Activated T-cell treated with anti-CD3 and anti-CD28 coated beads, Interleukin-2, amount 50 U/mL, for 24 hours (primary cell): ENCODE measurements at regions not wholly inside any gene's neighbourhood (a gene's known extent, or its start where the extent isn't known, plus 50 kb on each side); places are given as distances from the start of the nearest gene placed in this dataset.

ENCODE experiments used
- DNase-seq: peaks from one replicate; pipeline ENCODE4 v3.0.0-alpha.2; 2020
- H3K27ac Mint-ChIP-seq: 2 replicates; pipeline ENCODE4 v1.8.0; 2020; ENCODE audit warnings: mild to moderate bottlenecking, mixed read lengths
- H3K27me3 Mint-ChIP-seq: 2 replicates; pipeline ENCODE4 v1.8.0; 2020; ENCODE audit warnings: mixed read lengths
- H3K36me3 Mint-ChIP-seq: 2 replicates; pipeline ENCODE4 v1.8.0; 2020; ENCODE audit warnings: low read depth, mixed read lengths
- H3K4me1 Mint-ChIP-seq: 2 replicates; pipeline ENCODE4 v1.8.0; 2020; ENCODE audit warnings: low read depth, mixed read lengths
- H3K4me3 Mint-ChIP-seq: 2 replicates; pipeline ENCODE4 v1.8.0; 2020; ENCODE audit warnings: mild to moderate bottlenecking, moderate library complexity, mixed read lengths
- H3K9me3 Mint-ChIP-seq: 2 replicates; pipeline ENCODE4 v1.8.0; 2020; ENCODE audit warnings: mixed read lengths

DNA sequence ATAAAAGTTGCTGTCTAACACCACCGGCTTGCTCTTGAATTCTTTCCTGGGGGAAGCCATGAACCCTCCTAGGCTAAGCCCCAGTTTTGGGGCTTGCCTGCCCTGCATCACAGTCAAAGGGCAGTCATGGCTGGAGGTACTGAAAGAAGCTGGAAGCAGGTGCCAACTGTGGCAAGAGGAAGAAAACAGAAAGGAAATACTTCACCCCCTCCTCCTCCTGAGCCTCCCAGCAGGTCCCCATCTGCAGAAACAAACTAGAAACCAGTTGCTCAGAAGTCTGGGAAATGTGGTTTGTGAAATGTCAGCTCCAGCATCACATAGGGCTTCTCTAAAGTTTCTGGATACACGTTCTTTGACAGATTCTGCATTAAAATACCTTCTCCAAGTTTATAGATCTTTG, 150.0 kb upstream of the PSMD7 start:
- Mint-ChIP-seq H3K36me3 (no peaks in the 10 kb centered on the region), H3K27ac (no peak overlapping the region), H3K4me3 (no peak overlapping the region), H3K4me1 (no peaks in the 10 kb centered on the region), H3K9me3 (peaks cover under 1% of the 10 kb centered on the region), H3K27me3 (peaks cover 1% of the 10 kb centered on the region)
- no peak for DNase-seq

DNA sequence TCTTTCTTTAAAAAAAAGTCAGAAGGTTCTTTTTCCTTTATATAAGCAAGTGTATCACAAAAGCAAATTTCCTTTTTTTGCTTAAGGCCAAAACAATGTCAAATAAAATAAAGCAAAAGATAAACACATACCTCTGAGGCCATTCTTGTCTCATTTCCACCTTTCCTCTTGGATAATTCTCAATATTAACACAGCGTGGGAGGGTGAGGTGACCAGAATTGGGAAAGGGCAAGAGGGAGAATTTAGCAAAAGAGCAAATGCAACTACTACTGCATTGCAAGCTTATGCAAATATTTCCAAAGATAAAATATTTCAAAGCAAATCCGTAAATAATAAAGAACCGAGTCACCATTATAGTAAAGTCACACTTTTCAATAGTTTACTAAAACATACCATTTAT, 153.4 kb upstream of the PSMD7 start:
- no peaks in the 10 kb centered on the region for H3K27me3 Mint-ChIP-seq
- H3K9me3 Mint-ChIP-seq = peaks cover 3% of the 10 kb centered on the region
- H3K4me3 Mint-ChIP-seq = no peak overlapping the region
- H3K4me1 Mint-ChIP-seq = no peaks in the 10 kb centered on the region
- no peak overlapping the region for H3K27ac Mint-ChIP-seq
- no peaks in the 10 kb centered on the region for H3K36me3 Mint-ChIP-seq
- DNase-seq = no peak

DNA sequence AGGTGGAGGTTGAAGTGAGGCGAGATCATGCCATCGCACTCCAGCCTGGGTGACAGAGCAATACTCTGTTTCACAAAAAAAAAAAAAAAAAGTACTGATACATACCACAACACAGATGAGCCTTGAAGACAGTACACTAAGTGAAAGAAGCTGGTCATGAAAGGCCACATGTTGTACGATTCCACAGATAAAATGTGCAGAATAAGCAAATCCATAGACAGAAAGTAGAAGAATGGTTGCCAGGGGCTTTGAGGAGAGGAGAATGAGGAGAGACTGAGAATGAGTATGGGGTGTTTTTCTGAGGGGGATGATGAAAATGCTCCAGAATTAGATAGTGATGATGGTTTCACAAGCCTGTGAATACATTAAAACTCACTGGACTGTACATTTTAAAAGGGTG, 155.6 kb upstream of the PSMD7 start:
- Mint-ChIP-seq H3K36me3 (no peaks in the 10 kb centered on the region), H3K9me3 (peaks cover 3% of the 10 kb centered on the region), H3K27ac (no peak overlapping the region), H3K4me1 (no peaks in the 10 kb centered on the region), H3K27me3 (no peaks in the 10 kb centered on the region), H3K4me3 (no peak overlapping the region)
- DNase-seq = no peak

DNA sequence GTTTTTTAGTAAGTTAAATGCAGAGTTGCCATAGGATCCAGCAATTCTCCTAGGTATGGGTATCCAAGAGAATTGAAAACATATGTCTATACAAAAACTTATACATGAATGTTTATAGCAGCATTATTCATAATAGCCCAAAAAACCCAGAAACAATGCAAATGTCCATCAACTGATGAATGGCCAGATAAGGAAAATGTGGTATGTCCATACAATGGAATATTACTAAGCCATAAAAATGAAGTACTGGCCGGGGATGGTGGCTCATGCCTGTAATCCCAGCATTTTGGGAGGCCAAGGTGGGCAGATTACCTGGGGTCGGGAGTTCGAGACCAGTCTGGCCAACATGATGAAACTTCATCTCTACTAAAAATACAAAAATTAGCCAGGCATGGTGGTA, 156.1 kb upstream of the PSMD7 start:
- Mint-ChIP-seq H3K4me3 (no peak overlapping the region), H3K9me3 (peaks cover 3% of the 10 kb centered on the region), H3K27ac (no peak overlapping the region), H3K36me3 (no peaks in the 10 kb centered on the region), H3K4me1 (no peaks in the 10 kb centered on the region), H3K27me3 (no peaks in the 10 kb centered on the region)
- DNase-seq = no peak

DNA sequence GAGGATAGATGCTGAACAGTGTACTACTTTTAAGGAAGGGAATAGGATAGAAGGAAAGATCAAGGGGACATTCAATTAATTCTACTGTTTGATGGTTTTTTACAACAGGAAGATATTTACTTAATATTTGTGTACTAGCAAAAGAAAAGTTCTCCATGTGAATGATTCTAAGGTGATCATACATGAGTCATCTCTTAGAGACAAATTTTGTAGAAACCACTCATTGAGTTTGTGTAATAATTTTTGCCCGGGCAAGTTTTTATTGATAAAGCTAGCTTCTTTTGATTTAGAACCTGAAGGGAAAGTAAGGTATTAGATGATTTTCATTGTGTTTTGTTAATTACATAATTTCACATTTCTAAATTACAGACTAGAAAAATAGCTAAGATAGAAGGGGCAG, 172.8 kb upstream of the PSMD7 start:
- Mint-ChIP-seq H3K9me3 (peaks cover 15% of the 10 kb centered on the region), H3K27me3 (no peaks in the 10 kb centered on the region), H3K36me3 (no peaks in the 10 kb centered on the region), H3K4me3 (no peak overlapping the region), H3K4me1 (no peaks in the 10 kb centered on the region), H3K27ac (no peak overlapping the region)
- no peak for DNase-seq

DNA sequence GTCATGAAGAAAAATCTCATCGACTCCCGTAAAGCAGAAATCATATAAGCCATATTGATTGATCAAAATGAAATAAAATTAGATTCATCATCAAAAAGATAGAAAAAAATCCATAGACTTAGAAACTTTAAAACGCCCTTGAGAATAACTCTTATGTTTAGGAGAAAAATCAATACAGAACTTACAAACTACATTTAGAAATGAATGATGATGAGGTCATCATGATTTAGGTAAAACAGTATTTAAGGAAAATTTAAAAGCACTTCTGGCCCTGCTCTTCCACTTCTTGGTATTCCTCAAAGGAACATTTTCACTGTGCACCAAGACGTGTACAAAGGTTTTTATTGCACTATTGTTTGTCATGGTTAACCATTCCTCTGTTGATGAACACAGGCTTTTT, 173.4 kb upstream of the PSMD7 start:
- DNase-seq = no peak
- Mint-ChIP-seq H3K27ac (no peak overlapping the region), H3K9me3 (peaks cover 15% of the 10 kb centered on the region), H3K27me3 (no peaks in the 10 kb centered on the region), H3K4me3 (no peak overlapping the region), H3K4me1 (no peaks in the 10 kb centered on the region), H3K36me3 (no peaks in the 10 kb centered on the region)

DNA sequence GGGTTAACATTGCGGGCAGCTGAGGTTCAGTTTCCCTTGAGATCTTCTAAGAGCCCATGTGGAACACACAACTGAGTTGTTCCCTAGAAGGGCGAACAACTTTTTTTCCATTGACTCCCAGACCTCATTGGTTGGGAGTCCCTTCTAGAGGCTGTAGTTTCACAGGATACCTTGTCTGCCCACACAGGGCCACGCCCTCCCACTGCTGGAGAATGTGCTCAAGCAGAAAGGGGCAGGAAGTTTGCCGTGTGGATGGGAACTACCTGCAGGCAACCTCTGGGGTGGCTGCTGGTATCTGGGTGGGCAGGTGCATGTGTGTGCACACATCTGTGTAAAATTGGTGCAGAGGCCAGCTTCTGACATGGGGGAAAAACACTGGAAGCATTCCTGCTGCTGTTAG, 178.8 kb upstream of the PSMD7 start:
- Mint-ChIP-seq H3K4me1 (no peaks in the 10 kb centered on the region), H3K9me3 (no peaks in the 10 kb centered on the region), H3K4me3 (no peak overlapping the region), H3K27ac (no peak overlapping the region), H3K36me3 (no peaks in the 10 kb centered on the region), H3K27me3 (no peaks in the 10 kb centered on the region)
- DNase-seq = no peak

- H3K4me1 Mint-ChIP-seq = no peaks in the 10 kb centered on the region
- DNase-seq = no peak
- no peak overlapping the region for H3K27ac Mint-ChIP-seq
- no peaks in the 10 kb centered on the region for H3K36me3 Mint-ChIP-seq
- no peaks in the 10 kb centered on the region for H3K27me3 Mint-ChIP-seq
- no peak overlapping the region for H3K4me3 Mint-ChIP-seq
- no peaks in the 10 kb centered on the region for H3K9me3 Mint-ChIP-seq
Observed at GRCh38 chr16:74113545-74113944, 183.1 kb upstream of the PSMD7 start.

- no peak for DNase-seq
- Mint-ChIP-seq H3K27me3 (no peaks in the 10 kb centered on the region), H3K4me3 (no peak overlapping the region), H3K4me1 (peaks cover 6% of the 10 kb centered on the region), H3K9me3 (no peaks in the 10 kb centered on the region), H3K27ac (no peak overlapping the region), H3K36me3 (no peaks in the 10 kb centered on the region)
Observed at GRCh38 chr16:74111456-74111982, 185.1 kb upstream of the PSMD7 start.

GRCh38 chr16:74107795-74108610, 188.6 kb upstream of the PSMD7 start:
- no peaks in the 10 kb centered on the region for H3K9me3 Mint-ChIP-seq
- H3K4me1 Mint-ChIP-seq = peaks cover 6% of the 10 kb centered on the region
- no peak overlapping the region for H3K27ac Mint-ChIP-seq
- DNase-seq = peak; percentile 37
- peak overlapping the region; percentile 38 for H3K4me3 Mint-ChIP-seq
- H3K36me3 Mint-ChIP-seq = no peaks in the 10 kb centered on the region
- H3K27me3 Mint-ChIP-seq = no peaks in the 10 kb centered on the region

DNA sequence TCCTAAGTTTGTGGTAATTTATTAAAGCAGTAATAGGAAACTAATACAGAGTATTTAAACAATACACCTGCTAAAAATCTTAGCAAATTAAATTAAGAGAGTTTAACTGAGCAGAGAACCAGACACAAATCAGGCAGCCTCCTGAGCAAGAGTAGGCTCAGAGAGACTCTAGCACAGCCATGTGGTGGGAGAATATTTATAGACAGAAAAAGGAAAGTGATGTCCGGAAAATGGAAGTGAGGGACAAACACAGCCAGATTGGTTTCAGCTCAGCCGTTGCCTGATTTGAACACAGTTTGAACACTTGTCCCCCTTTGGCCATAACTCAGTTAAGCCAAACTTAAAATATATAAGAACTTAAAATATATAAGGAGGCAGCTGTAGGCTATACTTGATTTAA, 192.6 kb upstream of the PSMD7 start:
- no peaks in the 10 kb centered on the region for H3K9me3 Mint-ChIP-seq
- no peaks in the 10 kb centered on the region for H3K36me3 Mint-ChIP-seq
- no peak overlapping the region for H3K4me3 Mint-ChIP-seq
- no peak for DNase-seq
- H3K4me1 Mint-ChIP-seq = peaks cover 6% of the 10 kb centered on the region
- H3K27ac Mint-ChIP-seq = no peak overlapping the region
- no peaks in the 10 kb centered on the region for H3K27me3 Mint-ChIP-seq

DNA sequence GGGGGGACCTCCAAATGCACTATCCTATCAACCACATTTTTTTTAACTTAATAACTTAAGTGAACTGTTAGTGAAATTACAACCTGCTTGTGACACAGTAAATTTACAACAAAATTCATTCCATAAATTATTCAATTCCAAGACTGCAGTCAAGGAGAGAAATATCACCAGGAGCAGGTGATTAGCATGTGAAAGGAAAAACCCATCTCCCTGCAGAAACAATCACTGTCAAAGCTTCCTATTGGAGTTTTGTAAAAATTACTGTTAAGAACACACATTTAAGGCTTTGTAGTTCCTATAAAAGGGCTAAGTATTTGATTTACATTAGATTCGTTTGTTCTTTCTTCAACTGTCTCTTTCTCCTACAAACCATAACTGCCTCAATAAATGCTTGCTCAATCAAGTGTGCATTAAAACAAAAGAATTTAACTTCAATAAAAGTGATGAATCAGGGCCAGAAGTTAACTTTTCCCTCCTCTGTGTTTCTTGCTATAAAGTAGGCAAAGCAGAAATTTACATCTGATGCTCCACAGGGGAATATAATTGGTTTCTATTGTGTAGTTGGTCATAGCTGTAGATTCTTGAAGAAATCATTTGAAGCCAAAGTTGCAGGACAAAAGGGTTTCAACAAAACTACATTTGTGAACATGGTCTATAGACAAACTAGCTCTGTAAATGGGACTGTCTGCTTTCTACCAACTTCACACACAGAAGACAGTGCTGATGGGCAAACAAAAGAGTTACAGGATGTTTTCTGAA, 195.1 kb upstream of the PSMD7 start:
- no peak overlapping the region for H3K27ac Mint-ChIP-seq
- no peaks in the 10 kb centered on the region for H3K9me3 Mint-ChIP-seq
- H3K36me3 Mint-ChIP-seq = no peaks in the 10 kb centered on the region
- H3K4me1 Mint-ChIP-seq = no peaks in the 10 kb centered on the region
- DNase-seq = no peak
- no peak overlapping the region for H3K4me3 Mint-ChIP-seq
- H3K27me3 Mint-ChIP-seq = no peaks in the 10 kb centered on the region

DNA sequence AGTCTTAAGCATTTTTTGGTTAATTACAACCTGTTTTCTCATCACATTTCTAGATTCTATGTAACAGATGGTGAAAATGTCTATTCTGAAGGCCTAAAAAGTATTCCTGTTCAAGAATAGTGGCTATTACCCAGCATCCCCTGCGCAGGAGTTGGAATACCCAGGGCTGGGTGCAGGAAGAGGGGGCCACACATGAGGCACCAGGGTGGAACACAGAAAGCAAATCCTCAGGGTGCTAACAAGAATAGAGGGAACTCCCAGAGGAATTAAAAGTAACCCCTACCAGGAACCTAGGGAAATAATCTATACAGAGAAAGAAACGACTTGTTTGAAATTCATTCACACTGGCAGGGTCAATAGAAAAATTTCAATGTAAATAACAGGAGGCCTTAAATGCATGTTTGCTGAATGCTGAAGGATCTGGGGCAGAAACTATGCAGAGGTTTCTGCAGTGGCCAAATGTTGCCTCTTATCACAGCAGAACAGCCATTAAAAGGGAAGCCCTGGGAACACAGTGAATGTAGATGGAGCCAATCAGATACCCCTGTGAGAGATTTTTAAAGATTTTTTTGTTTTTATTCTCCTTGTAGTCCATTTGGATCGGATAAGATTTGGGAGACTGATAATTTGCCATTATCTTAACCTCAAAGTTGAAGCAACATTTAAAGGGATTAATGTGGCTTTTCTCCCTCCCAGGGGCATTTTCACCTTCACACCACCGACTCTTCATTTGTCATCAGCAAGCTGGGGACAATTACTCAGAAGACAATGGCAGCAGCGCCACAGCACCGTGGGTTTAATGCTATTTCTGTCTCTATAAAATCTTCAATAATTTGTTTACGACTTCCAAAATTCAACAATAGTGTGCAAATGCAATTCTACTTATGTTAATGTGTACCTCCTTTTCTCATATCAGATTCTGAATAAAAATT, 196.0 kb upstream of the PSMD7 start:
- no peak for DNase-seq
- no peaks in the 10 kb centered on the region for H3K9me3 Mint-ChIP-seq
- no peak overlapping the region for H3K27ac Mint-ChIP-seq
- H3K27me3 Mint-ChIP-seq = no peaks in the 10 kb centered on the region
- H3K4me3 Mint-ChIP-seq = no peak overlapping the region
- H3K36me3 Mint-ChIP-seq = no peaks in the 10 kb centered on the region
- no peaks in the 10 kb centered on the region for H3K4me1 Mint-ChIP-seq

GRCh38 chr16:74099530-74099929, 197.1 kb upstream of the PSMD7 start:
- Mint-ChIP-seq H3K4me3 (no peak overlapping the region), H3K4me1 (no peaks in the 10 kb centered on the region), H3K36me3 (no peaks in the 10 kb centered on the region), H3K27ac (no peak overlapping the region), H3K9me3 (no peaks in the 10 kb centered on the region), H3K27me3 (no peaks in the 10 kb centered on the region)
- no peak for DNase-seq
